ENCODE measurements at regions not wholly inside any gene's neighbourhood (a gene's known extent, or its start where the extent isn't known, plus 50 kb on each side); places are given as distances from the start of the nearest gene placed in this dataset.

DNA sequence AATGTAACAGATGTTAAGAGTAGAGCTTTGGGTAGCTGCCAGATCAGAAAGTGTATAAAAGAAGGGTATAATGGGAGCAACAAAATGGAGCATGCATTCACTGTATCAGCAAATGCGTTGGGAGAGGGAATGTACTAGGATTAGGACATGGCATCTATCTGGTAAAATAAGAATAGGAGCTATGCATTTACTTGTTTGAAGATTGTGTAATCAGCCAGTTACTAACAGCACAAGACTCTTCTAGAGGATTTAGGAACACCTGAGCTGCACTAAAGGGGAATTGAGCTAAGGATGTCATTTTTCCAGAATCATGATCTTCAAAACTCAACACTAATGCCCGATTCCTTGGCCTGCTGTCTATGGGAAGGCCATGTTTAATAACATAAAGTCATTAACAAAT, 394.2 kb upstream of the TNP1 start:
- Histone ChIP-seq H3K27me3 (ENCODE audit: control insufficient read depth, insufficient read depth, low read length) (no peaks in the 10 kb centered on the region), H3K36me3 (ENCODE audit: control insufficient read depth, insufficient read depth, low read length) (no peaks in the 10 kb centered on the region), H3K4me3 (ENCODE audit: low read depth, low read length) (no peak overlapping the region)
- DNase-seq (ENCODE audit: low read depth) (peak; percentile 55), FAIRE-seq (no peak)
- TF ChIP-seq, protein P1, sequence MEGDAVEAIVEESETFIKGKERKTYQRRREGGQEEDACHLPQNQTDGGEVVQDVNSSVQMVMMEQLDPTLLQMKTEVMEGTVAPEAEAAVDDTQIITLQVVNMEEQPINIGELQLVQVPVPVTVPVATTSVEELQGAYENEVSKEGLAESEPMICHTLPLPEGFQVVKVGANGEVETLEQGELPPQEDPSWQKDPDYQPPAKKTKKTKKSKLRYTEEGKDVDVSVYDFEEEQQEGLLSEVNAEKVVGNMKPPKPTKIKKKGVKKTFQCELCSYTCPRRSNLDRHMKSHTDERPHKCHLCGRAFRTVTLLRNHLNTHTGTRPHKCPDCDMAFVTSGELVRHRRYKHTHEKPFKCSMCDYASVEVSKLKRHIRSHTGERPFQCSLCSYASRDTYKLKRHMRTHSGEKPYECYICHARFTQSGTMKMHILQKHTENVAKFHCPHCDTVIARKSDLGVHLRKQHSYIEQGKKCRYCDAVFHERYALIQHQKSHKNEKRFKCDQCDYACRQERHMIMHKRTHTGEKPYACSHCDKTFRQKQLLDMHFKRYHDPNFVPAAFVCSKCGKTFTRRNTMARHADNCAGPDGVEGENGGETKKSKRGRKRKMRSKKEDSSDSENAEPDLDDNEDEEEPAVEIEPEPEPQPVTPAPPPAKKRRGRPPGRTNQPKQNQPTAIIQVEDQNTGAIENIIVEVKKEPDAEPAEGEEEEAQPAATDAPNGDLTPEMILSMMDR (IDR thresholded peaks at IDR 0.05; ENCODE audit: insufficient read depth, low read length, severe bottlenecking), result no peak

DNA sequence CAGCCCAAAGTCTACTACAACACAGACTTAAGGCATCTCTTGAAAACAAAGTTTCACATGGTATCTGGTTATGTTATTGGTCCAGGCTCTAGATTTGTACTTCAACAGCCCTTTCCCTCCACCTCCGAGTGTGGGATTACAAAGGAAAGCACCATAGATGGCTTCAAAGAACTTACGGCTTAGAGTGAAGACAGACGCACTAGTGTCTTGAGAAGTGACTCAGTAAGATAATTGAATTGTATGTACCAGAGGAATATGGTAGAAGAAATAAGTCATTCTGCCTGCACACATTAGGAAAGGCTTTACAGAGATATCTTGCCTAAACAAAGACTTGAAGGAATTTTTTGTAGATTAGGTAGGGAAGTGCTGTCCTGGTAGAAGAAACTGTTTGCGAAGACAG, 392.3 kb upstream of the TNP1 start:
- TF ChIP-seq, protein P1 (IDR thresholded peaks at IDR 0.05; ENCODE audit: insufficient read depth, low read length, severe bottlenecking), result no peak
- FAIRE-seq, result no peak
- H3K36me3 ChIP-seq (ENCODE audit: control insufficient read depth, insufficient read depth, low read length), result no peaks in the 10 kb centered on the region

GRCh38 chr2:217250013-217250524, 390.2 kb upstream of the TNP1 start:
- TF ChIP-seq, protein P1 (IDR thresholded peaks at IDR 0.05; ENCODE audit: insufficient read depth, low read length, severe bottlenecking), result no peak
- no peak for FAIRE-seq

More for the DNA sequence above, 392.3 kb upstream of the TNP1 start:
- DNase-seq (ENCODE audit: low read depth), result no peak
- H3K27me3 ChIP-seq (ENCODE audit: control insufficient read depth, insufficient read depth, low read length), result no peaks in the 10 kb centered on the region
- H3K4me3 ChIP-seq (ENCODE audit: low read depth, low read length), result no peak overlapping the region

DNA sequence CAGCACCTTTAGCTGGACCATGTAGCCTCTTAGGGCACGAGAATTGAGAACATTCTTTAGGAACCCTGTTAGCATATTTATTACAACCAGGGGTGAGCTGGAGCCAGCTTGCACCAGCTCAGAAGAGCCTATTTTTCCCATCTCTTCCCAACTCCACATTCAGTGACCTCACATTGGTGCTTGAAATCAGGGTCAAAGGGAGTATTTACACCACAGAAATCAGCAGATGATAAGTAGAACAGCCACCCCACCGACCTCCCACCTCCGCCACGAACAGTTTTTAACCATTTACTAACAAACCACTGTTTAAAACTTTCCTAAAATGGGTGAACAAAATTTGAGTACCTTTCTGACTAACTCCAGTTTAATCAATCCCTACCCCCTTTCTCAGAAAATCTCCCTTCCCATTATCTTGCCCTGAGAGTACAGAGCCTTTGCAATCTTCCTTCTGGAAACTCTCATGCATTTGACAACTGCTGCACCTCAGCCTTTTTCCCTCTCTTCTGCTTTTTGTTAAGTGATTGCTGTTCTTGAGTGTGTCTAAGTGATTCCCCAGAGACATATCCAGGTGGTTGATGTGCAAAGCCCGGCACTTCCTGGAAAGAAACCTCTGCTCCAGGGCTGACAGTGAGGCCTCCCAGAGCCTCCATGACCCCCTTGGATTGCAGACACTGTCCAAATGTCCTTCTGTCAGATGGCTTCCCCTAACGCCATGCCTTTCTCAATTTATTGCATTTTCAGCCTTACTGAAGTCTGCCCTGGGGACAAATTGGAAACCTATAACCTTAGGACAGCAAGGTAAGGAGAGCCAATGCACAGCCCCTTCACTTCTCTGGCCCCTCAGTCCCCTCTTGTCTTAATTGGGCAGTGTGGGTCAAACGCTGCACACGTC, 389.5 kb upstream of the TNP1 start:
- TF ChIP-seq, protein P1 (IDR thresholded peaks at IDR 0.05; ENCODE audit: insufficient read depth, low read length, severe bottlenecking), result no peak
- H3K27me3 ChIP-seq (ENCODE audit: control insufficient read depth, insufficient read depth, low read length), result no peaks in the 10 kb centered on the region
- peak; percentile 7 for FAIRE-seq
- no peak overlapping the region for H3K4me3 ChIP-seq (ENCODE audit: low read depth, low read length)
- DNase-seq (ENCODE audit: low read depth), result no peak
- H3K36me3 ChIP-seq (ENCODE audit: control insufficient read depth, insufficient read depth, low read length), result no peaks in the 10 kb centered on the region

More at GRCh38 chr2:217250013-217250524, 390.2 kb upstream of the TNP1 start:
- no peaks in the 10 kb centered on the region for H3K27me3 ChIP-seq (ENCODE audit: control insufficient read depth, insufficient read depth, low read length)
- H3K4me3 ChIP-seq (ENCODE audit: low read depth, low read length), result no peak overlapping the region
- DNase-seq (ENCODE audit: low read depth), result peak; percentile 46
- H3K36me3 ChIP-seq (ENCODE audit: control insufficient read depth, insufficient read depth, low read length), result no peaks in the 10 kb centered on the region

DNA sequence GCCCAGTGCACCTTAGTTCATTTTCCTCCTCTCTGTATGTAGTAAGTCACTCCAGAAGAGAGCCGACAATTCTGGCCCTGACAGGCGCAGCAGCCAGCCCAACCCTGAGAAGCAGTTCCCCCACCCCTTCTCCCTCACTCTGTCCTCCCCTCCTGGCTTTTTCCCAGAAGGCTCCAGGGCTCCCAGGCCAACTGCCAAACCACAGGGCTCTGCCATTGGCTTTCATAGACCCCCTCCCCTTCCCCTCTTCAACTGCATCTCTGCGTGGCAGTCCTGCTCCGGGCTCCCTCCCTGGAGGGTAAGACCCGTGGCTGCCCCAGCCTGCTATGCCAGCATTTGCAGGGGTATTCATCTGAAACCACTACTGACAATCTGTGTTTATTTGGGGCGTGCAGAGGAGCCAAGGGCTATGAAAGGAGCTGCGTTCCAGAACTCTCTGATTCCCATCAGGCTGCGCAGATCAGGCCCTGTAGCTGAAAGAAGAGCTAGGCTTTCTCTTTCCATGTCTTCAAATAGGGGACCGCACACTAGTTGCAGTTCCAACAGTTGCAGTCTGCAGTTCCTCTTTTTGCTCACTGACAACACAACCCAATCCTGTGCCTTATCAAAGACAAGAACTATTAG, 388.6 kb upstream of the TNP1 start:
- no peak for FAIRE-seq
- DNase-seq (ENCODE audit: low read depth), result no peak
- Histone ChIP-seq H3K4me3 (ENCODE audit: low read depth, low read length) (no peak overlapping the region), H3K27me3 (ENCODE audit: control insufficient read depth, insufficient read depth, low read length) (no peaks in the 10 kb centered on the region), H3K36me3 (ENCODE audit: control insufficient read depth, insufficient read depth, low read length) (no peaks in the 10 kb centered on the region)
- TF ChIP-seq, protein P1 (IDR thresholded peaks at IDR 0.05; ENCODE audit: insufficient read depth, low read length, severe bottlenecking), result no peak

All from bronchial epithelial cell (primary cell).